PFSK-1 (cell line): ENCODE measurements at regions not wholly inside any gene's neighbourhood (a gene's known extent, or its start where the extent isn't known, plus 50 kb on each side); places are given as distances from the start of the nearest gene placed in this dataset.

Experiments
- FOXP2 ChIP-seq: optimal IDR thresholded peaks from 2 replicates; pipeline ENCODE3; 2011; ENCODE audit warnings: borderline replicate concordance, control low read depth, inconsistent platforms; ENCODE audit not compliant: insufficient read depth; ENCODE audit errors: extremely low read length, extremely low read depth
- POLR2AphosphoS5 ChIP-seq: IDR thresholded peaks from 2 replicates; pipeline ENCODE4 v1.6.1; 2012; ENCODE audit warnings: low read depth, mild to moderate bottlenecking, control low read depth, low read length, moderate library complexity
- SIN3A ChIP-seq: IDR thresholded peaks from 2 replicates; pipeline ENCODE4 v1.6.1; 2012; ENCODE audit warnings: mild to moderate bottlenecking, low read length, moderate library complexity, borderline replicate concordance; ENCODE audit not compliant: insufficient read depth
- TAF1 ChIP-seq: IDR thresholded peaks from 2 replicates; pipeline ENCODE4 v1.6.1; 2012; ENCODE audit warnings: low read length, control low read depth, borderline replicate concordance; ENCODE audit not compliant: insufficient read depth
- TF ChIP-seq, protein P1 (sequence below), 2 experiments: IDR thresholded peaks; 2 replicates each; pipeline versions ENCODE4 v1.6.1 to v1.8.0; 2011 to 2012; ENCODE audit warnings: low read depth in 2 of 2, low read length in 2 of 2, control low read depth in 1 of 2, inconsistent platforms in 1 of 2, mild to moderate bottlenecking in 1 of 2, moderate library complexity in 1 of 2; ENCODE audit not compliant: insufficient read depth in 1 of 2

DNA sequence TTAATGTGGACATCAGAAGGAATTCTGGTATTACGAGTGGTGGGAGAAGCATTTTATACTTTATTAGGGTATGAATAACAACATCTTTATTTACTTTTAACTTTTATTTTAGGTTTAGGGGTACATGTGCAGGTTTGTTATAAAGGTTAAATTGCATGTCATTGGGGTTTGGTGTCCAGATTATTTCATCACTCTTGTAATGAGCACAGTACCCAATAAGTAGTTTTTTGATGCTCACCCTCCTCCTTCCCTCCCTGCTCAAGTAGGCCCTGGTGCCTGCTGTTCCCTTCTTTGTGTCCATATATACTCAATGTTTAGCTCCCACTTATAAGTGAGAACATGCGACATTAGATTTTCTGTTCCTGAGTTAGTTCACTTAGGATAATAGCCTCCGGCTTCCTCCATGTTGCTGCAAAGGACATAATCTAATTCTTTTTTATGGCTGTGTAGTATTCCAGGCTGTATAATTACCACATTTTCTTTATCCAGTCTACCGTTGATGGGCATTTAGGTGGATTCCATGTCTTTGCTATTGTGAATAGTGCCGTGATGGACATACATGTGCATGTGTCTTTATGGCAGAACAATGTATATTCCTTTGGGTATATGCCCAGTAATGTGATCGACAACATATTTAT lies 456.2 kb downstream of the XYLT1 start:
- no peak for TF ChIP-seq TAF1
- TF ChIP-seq SIN3A = no peak
- TF ChIP-seq POLR2AphosphoS5 = no peak
- TF ChIP-seq, protein P1, sequence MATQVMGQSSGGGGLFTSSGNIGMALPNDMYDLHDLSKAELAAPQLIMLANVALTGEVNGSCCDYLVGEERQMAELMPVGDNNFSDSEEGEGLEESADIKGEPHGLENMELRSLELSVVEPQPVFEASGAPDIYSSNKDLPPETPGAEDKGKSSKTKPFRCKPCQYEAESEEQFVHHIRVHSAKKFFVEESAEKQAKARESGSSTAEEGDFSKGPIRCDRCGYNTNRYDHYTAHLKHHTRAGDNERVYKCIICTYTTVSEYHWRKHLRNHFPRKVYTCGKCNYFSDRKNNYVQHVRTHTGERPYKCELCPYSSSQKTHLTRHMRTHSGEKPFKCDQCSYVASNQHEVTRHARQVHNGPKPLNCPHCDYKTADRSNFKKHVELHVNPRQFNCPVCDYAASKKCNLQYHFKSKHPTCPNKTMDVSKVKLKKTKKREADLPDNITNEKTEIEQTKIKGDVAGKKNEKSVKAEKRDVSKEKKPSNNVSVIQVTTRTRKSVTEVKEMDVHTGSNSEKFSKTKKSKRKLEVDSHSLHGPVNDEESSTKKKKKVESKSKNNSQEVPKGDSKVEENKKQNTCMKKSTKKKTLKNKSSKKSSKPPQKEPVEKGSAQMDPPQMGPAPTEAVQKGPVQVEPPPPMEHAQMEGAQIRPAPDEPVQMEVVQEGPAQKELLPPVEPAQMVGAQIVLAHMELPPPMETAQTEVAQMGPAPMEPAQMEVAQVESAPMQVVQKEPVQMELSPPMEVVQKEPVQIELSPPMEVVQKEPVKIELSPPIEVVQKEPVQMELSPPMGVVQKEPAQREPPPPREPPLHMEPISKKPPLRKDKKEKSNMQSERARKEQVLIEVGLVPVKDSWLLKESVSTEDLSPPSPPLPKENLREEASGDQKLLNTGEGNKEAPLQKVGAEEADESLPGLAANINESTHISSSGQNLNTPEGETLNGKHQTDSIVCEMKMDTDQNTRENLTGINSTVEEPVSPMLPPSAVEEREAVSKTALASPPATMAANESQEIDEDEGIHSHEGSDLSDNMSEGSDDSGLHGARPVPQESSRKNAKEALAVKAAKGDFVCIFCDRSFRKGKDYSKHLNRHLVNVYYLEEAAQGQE (IDR thresholded peaks at IDR 0.05; ENCODE audit: insufficient read depth in 1 of 2, low read depth in 2 of 2, low read length in 2 of 2) = no peak
- TF ChIP-seq FOXP2 = no peak

DNA sequence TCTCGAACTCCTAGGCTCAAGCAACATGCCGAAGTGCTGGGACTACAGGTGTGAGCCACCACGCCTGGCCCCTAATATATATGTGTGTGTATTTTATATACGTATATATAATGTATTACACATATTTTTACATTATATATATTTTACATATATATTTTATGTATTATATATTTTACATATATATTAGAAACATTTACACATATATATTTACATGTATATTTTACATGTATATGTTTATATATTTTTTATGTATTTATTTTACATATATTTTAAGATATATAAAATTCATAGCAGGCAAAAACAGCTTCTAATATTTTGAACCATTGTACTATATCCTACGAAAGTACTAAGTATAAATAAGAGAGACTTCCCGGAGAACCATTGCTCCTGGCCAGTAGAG lies 455.1 kb downstream of the XYLT1 start:
- TF ChIP-seq SIN3A (no peak), POLR2AphosphoS5 (no peak), TAF1 (no peak), FOXP2 (no peak)
- TF ChIP-seq, protein P1 (IDR thresholded peaks at IDR 0.05; ENCODE audit: insufficient read depth in 1 of 2, low read depth in 2 of 2, low read length in 2 of 2) = no peak

GRCh38 chr16:17017442-17017841 lies 453.3 kb downstream of the XYLT1 start:
- TF ChIP-seq POLR2AphosphoS5 = no peak
- TF ChIP-seq, protein P1 (IDR thresholded peaks at IDR 0.05; ENCODE audit: insufficient read depth in 1 of 2, low read depth in 2 of 2, low read length in 2 of 2) = no peak
- TF ChIP-seq SIN3A = no peak

DNA sequence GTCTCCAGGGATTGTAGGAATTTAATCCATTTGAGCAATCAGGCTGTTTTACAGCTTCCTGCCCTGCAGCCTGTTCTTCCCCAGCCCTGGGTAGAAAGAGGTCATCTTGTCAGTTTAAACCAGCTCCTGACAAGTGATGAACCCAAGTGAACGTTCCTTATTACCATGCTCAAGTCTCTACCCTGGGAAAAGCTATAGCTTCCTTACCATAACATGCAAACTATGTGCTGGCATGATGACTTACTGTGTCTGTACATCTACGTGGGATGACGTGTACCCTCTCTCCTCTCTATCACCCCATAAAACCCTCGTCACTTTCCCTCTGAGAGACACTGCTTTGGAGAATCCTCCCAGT lies 452.2 kb downstream of the XYLT1 start:
- TF ChIP-seq FOXP2 (no peak), POLR2AphosphoS5 (no peak), SIN3A (no peak), TAF1 (no peak)
- TF ChIP-seq, protein P1 (IDR thresholded peaks at IDR 0.05; ENCODE audit: insufficient read depth in 1 of 2, low read depth in 2 of 2, low read length in 2 of 2) = no peak

DNA sequence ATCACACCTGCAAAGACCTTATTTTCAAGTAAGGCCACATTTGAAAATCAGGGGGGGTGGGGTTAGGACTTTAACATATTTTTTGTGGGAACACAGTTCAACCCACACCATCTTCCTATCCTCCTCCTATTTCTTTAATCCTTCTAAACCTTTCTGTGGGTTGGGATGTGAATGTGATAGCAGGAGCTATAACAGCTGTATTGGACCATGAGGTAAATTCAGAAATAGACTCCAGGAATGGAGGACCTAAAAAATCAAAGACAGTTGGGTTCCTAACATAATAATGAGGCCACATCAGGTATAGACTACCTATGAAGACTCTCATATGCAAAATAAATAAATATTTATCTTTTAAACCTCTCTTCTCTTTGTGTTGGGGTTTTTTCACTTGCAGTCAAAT lies 451.4 kb downstream of the XYLT1 start:
- TF ChIP-seq POLR2AphosphoS5 (no peak), SIN3A (no peak), FOXP2 (no peak), TAF1 (no peak)
- TF ChIP-seq, protein P1 (IDR thresholded peaks at IDR 0.05; ENCODE audit: insufficient read depth in 1 of 2, low read depth in 2 of 2, low read length in 2 of 2) = no peak
